A549 (cell line): ENCODE measurements at regions not wholly inside any gene's neighbourhood (a gene's known extent, or its start where the extent isn't known, plus 50 kb on each side); places are given as distances from the start of the nearest gene placed in this dataset.

Source experiments
- GATA3 ChIP-seq: IDR thresholded peaks from 2 replicates; pipeline ENCODE4 v1.6.1; 2012; ENCODE audit warnings: borderline replicate concordance
- KDM5A ChIP-seq: fragments of 200-600 bp; sonication (generic); IDR thresholded peaks from 2 replicates; pipeline ENCODE4 v1.6.1; 2016; ENCODE audit warnings: antibody characterized with exemption, mild to moderate bottlenecking
- NFE2L2 ChIP-seq: fragments of 150-350 bp; conservative IDR thresholded peaks from 2 replicates; pipeline ENCODE4 v1.6.1; 2014; ENCODE audit warnings: low read length
- RAD21 ChIP-seq, 2 experiments: fragments of >200 bp in 1 of 2; sonication (Bioruptor Twin) in 1 of 2; formaldehyde crosslinking in 1 of 2; IDR thresholded peaks in 1 of 2; conservative IDR thresholded peaks in 1 of 2; 2 replicates in 1 of 2; 3 replicates in 1 of 2; pipeline ENCODE4 v1.6.1; 2012 to 2018; ENCODE audit warnings: inconsistent platforms in 1 of 2
- RNF2 ChIP-seq: fragments of 200-600 bp; sonication (generic); IDR thresholded peaks from 2 replicates; pipeline ENCODE4 v1.6.1; 2016; ENCODE audit warnings: low read depth, mild to moderate bottlenecking, antibody characterized with exemption, moderate library complexity, borderline replicate concordance
- TF ChIP-seq, protein P1 (sequence below): fragments of >200 bp; sonication (Bioruptor Twin); formaldehyde crosslinking; IDR thresholded peaks from 3 replicates; pipeline ENCODE4 v1.5.1; 2016
- TF ChIP-seq, protein P2 (sequence below): IDR thresholded peaks from 2 replicates; pipeline ENCODE4 v1.6.1; 2012

DNA sequence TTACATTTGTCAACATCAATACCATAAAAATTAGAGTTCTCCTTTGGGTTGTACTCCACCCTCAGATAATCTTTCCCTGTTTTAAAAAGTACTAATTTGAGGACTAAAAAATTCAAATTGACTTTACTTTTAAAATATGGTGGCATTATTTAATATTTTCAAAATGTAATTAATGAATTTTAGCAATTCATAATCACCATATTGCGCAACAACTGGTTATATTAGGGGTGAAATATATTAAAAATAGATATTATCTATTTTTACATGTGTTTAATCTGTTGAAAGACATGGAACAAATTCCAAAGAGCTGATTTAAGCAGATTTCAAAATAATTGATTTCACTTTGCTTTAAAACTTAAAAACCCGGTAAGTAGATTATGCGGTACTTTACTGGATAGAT, 236.6 kb upstream of the NOL4 start:
- TF ChIP-seq, protein P1, sequence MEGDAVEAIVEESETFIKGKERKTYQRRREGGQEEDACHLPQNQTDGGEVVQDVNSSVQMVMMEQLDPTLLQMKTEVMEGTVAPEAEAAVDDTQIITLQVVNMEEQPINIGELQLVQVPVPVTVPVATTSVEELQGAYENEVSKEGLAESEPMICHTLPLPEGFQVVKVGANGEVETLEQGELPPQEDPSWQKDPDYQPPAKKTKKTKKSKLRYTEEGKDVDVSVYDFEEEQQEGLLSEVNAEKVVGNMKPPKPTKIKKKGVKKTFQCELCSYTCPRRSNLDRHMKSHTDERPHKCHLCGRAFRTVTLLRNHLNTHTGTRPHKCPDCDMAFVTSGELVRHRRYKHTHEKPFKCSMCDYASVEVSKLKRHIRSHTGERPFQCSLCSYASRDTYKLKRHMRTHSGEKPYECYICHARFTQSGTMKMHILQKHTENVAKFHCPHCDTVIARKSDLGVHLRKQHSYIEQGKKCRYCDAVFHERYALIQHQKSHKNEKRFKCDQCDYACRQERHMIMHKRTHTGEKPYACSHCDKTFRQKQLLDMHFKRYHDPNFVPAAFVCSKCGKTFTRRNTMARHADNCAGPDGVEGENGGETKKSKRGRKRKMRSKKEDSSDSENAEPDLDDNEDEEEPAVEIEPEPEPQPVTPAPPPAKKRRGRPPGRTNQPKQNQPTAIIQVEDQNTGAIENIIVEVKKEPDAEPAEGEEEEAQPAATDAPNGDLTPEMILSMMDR: no peak
- TF ChIP-seq, protein P2, sequence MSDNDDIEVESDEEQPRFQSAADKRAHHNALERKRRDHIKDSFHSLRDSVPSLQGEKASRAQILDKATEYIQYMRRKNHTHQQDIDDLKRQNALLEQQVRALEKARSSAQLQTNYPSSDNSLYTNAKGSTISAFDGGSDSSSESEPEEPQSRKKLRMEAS: no peak
- TF ChIP-seq GATA3 (no peak), RAD21 (conservative IDR thresholded peaks at IDR 0.05 in 1 of 2, IDR thresholded peaks at IDR 0.05 in 1 of 2) (no peak), NFE2L2 (no peak), RNF2 (no peak), KDM5A (no peak)
